ENCODE measurements at regions not wholly inside any gene's neighbourhood (a gene's known extent, or its start where the extent isn't known, plus 50 kb on each side); places are given as distances from the start of the nearest gene placed in this dataset.

DNA sequence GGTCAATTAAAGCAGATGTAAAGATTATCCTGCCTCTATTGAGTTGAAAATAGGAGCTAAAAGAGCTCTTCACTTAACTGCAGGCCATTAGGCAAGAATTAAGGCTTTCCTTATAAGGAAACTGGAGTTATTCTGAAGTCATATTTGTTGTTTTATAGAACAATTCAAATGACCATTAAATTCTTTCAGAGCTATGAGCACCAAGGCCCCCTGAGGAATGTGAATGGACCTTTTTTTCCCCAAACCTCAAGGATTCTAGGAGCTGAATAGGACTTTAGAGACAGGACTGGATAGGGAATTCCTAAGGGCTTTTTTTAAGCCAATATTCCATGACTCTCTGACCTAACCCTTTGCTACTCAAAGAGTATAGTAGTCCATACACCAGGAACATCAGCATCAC is 565.7 kb upstream of the BTBD3 start (continued):
- TF ChIP-seq EZH2phosphoT487 (IDR thresholded peaks at IDR 0.05; ENCODE audit: unreplicated experiment) (no peak), EZH2 (IDR thresholded peaks at IDR 0.05; ENCODE audit: low read depth, unreplicated experiment) (no peak), POLR2AphosphoS5 (IDR thresholded peaks at IDR 0.05; ENCODE audit: low read depth) (no peak), ZNF331 (CRISPR knock-in tag; IDR thresholded peaks at IDR 0.05; ENCODE audit: low read depth) (no peak), STAT1 (IDR thresholded peaks at IDR 0.05; ENCODE audit: unreplicated experiment) (no peak), JUNB (IDR thresholded peaks at IDR 0.05; ENCODE audit: unreplicated experiment) (no peak), NANOG (IDR thresholded peaks at IDR 0.05; ENCODE audit: borderline replicate concordance) (no peak)

DNA sequence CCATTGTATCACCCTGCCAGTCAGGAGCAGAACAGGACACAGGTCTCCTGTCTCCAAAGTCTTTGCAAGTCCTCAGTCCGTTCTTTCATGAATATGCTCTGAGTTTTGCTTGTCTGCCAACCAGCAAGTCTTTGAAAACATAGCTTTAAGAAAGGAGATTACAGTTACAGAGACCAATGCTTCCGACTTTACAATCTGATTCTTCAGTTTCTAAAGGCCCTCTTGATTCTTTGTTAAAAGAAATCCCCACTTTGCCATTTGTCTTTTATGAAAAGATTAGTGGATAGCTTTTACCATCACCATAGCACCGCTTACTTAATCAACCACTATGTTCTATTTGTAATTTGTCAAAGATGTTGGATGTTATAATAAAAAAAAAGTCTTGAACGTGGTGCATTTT is 562.8 kb upstream of the BTBD3 start:
- Mint-ChIP-seq H3K4me3 (no peak overlapping the region), H3K9me3 (no peaks in the 10 kb centered on the region; the same call in 1 of the 3 replicates), H3K27ac (no peak overlapping the region), H3K36me3 (ENCODE audit: low read depth) (no peaks in the 10 kb centered on the region), H3K27me3 (ENCODE audit: insufficient read depth, low read depth, poor library complexity) (peaks cover 5% of the 10 kb centered on the region), H3K4me1 (peaks cover 18% of the 10 kb centered on the region)
- H3K9me2 ChIP-seq (ENCODE audit: insufficient read depth), result peaks cover 10% of the 10 kb centered on the region; the same call in 1 of the 2 replicates
- peaks cover 15% of the 10 kb centered on the region; the same call in 1 of the 2 replicates for H3K4me1 ChIP-seq (ENCODE audit: insufficient read depth)
- no peaks in the 10 kb centered on the region for H3K36me3 ChIP-seq (ENCODE audit: insufficient read depth)
- no peak for DNase-seq (ENCODE audit: low spot score)
- H3K27ac ChIP-seq (ENCODE audit: low read depth), result no peak overlapping the region
- no peak overlapping the region for H3K4me2 ChIP-seq
- no peak for ATAC-seq
- H3K27me3 ChIP-seq (ENCODE audit: insufficient read depth), result no peaks in the 10 kb centered on the region
- no peaks in the 10 kb centered on the region for H4K20me1 ChIP-seq (replicated peaks; ENCODE audit: insufficient read depth)
- H3K4me3 ChIP-seq, result no peak overlapping the region
- no peak overlapping the region for H2AFZ ChIP-seq
- H3F3A ChIP-seq (replicated peaks; ENCODE audit: low read depth), result no peaks in the 10 kb centered on the region
- H3K79me2 ChIP-seq (replicated peaks; ENCODE audit: insufficient read depth), result no peaks in the 10 kb centered on the region
- no peak for TF ChIP-seq ZNF114 (CRISPR knock-in tag; IDR thresholded peaks at IDR 0.05)
- TF ChIP-seq, protein P1, sequence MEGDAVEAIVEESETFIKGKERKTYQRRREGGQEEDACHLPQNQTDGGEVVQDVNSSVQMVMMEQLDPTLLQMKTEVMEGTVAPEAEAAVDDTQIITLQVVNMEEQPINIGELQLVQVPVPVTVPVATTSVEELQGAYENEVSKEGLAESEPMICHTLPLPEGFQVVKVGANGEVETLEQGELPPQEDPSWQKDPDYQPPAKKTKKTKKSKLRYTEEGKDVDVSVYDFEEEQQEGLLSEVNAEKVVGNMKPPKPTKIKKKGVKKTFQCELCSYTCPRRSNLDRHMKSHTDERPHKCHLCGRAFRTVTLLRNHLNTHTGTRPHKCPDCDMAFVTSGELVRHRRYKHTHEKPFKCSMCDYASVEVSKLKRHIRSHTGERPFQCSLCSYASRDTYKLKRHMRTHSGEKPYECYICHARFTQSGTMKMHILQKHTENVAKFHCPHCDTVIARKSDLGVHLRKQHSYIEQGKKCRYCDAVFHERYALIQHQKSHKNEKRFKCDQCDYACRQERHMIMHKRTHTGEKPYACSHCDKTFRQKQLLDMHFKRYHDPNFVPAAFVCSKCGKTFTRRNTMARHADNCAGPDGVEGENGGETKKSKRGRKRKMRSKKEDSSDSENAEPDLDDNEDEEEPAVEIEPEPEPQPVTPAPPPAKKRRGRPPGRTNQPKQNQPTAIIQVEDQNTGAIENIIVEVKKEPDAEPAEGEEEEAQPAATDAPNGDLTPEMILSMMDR (conservative IDR thresholded peaks at IDR 0.05; ENCODE audit: low read depth in 2 of 2), result no peak
- TF ChIP-seq NANOG (IDR thresholded peaks at IDR 0.05; ENCODE audit: borderline replicate concordance), result no peak
- TF ChIP-seq STAT1 (IDR thresholded peaks at IDR 0.05; ENCODE audit: unreplicated experiment), result no peak
- TF ChIP-seq, protein P2, sequence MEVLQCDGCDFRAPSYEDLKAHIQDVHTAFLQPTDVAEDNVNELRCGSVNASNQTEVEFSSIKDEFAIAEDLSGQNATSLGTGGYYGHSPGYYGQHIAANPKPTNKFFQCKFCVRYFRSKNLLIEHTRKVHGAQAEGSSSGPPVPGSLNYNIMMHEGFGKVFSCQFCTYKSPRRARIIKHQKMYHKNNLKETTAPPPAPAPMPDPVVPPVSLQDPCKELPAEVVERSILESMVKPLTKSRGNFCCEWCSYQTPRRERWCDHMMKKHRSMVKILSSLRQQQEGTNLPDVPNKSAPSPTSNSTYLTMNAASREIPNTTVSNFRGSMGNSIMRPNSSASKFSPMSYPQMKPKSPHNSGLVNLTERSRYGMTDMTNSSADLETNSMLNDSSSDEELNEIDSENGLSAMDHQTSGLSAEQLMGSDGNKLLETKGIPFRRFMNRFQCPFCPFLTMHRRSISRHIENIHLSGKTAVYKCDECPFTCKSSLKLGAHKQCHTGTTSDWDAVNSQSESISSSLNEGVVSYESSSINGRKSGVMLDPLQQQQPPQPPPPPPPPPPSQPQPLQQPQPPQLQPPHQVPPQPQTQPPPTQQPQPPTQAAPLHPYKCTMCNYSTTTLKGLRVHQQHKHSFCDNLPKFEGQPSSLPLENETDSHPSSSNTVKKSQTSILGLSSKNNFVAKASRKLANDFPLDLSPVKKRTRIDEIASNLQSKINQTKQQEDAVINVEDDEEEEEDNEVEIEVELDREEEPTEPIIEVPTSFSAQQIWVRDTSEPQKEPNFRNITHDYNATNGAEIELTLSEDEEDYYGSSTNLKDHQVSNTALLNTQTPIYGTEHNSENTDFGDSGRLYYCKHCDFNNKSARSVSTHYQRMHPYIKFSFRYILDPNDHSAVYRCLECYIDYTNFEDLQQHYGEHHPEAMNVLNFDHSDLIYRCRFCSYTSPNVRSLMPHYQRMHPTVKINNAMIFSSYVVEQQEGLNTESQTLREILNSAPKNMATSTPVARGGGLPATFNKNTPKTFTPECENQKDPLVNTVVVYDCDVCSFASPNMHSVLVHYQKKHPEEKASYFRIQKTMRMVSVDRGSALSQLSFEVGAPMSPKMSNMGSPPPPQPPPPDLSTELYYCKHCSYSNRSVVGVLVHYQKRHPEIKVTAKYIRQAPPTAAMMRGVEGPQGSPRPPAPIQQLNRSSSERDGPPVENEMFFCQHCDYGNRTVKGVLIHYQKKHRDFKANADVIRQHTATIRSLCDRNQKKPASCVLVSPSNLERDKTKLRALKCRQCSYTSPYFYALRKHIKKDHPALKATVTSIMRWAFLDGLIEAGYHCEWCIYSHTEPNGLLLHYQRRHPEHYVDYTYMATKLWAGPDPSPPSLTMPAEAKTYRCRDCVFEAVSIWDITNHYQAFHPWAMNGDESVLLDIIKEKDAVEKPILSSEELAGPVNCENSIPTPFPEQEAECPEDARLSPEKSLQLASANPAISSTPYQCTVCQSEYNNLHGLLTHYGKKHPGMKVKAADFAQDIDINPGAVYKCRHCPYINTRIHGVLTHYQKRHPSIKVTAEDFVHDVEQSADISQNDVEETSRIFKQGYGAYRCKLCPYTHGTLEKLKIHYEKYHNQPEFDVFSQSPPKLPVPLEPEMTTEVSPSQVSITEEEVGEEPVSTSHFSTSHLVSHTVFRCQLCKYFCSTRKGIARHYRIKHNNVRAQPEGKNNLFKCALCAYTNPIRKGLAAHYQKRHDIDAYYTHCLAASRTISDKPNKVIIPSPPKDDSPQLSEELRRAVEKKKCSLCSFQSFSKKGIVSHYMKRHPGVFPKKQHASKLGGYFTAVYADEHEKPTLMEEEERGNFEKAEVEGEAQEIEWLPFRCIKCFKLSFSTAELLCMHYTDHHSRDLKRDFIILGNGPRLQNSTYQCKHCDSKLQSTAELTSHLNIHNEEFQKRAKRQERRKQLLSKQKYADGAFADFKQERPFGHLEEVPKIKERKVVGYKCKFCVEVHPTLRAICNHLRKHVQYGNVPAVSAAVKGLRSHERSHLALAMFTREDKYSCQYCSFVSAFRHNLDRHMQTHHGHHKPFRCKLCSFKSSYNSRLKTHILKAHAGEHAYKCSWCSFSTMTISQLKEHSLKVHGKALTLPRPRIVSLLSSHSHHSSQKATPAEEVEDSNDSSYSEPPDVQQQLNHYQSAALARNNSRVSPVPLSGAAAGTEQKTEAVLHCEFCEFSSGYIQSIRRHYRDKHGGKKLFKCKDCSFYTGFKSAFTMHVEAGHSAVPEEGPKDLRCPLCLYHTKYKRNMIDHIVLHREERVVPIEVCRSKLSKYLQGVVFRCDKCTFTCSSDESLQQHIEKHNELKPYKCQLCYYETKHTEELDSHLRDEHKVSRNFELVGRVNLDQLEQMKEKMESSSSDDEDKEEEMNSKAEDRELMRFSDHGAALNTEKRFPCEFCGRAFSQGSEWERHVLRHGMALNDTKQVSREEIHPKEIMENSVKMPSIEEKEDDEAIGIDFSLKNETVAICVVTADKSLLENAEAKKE (CRISPR knock-in tag; IDR thresholded peaks at IDR 0.05), result no peak
- no peak for TF ChIP-seq CREB1 (CRISPR knock-in tag; IDR thresholded peaks at IDR 0.05; ENCODE audit: low read depth)
- no peak for TF ChIP-seq EZH2 (IDR thresholded peaks at IDR 0.05; ENCODE audit: low read depth, unreplicated experiment)
- TF ChIP-seq ZNF331 (CRISPR knock-in tag; IDR thresholded peaks at IDR 0.05; ENCODE audit: low read depth), result no peak
- TF ChIP-seq, protein P3, sequence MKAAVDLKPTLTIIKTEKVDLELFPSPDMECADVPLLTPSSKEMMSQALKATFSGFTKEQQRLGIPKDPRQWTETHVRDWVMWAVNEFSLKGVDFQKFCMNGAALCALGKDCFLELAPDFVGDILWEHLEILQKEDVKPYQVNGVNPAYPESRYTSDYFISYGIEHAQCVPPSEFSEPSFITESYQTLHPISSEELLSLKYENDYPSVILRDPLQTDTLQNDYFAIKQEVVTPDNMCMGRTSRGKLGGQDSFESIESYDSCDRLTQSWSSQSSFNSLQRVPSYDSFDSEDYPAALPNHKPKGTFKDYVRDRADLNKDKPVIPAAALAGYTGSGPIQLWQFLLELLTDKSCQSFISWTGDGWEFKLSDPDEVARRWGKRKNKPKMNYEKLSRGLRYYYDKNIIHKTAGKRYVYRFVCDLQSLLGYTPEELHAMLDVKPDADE (IDR thresholded peaks at IDR 0.05), result no peak
- no peak for TF ChIP-seq JUNB (IDR thresholded peaks at IDR 0.05; ENCODE audit: unreplicated experiment)
- no peak for TF ChIP-seq POLR2AphosphoS5 (IDR thresholded peaks at IDR 0.05; ENCODE audit: low read depth)
- no peak for TF ChIP-seq EZH2phosphoT487 (IDR thresholded peaks at IDR 0.05; ENCODE audit: unreplicated experiment)

Measured in GM23338 (cell line).